ENCODE measurements at regions not wholly inside any gene's neighbourhood (a gene's known extent, or its start where the extent isn't known, plus 50 kb on each side); places are given as distances from the start of the nearest gene placed in this dataset.

DNA sequence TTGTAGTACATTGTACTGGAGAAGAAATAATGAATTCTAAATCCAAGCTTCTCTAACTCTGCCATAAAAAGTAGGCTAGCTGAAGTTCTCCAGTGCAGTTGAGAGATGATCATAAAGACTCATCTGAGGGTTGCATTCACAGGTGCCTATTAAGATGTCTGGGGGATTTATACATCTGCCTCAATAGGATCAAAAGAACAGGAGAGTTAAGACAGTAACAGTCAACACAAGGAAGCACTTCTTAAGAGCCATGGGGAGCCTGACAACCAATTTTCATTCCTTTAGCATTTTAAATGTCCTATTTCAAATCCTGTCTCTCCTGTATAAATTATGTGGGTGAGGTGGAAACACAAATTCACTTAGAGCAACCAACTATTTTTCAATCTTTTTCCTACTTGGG lies 432.4 kb upstream of the NWD2 start:
- TF ChIP-seq, protein P1, sequence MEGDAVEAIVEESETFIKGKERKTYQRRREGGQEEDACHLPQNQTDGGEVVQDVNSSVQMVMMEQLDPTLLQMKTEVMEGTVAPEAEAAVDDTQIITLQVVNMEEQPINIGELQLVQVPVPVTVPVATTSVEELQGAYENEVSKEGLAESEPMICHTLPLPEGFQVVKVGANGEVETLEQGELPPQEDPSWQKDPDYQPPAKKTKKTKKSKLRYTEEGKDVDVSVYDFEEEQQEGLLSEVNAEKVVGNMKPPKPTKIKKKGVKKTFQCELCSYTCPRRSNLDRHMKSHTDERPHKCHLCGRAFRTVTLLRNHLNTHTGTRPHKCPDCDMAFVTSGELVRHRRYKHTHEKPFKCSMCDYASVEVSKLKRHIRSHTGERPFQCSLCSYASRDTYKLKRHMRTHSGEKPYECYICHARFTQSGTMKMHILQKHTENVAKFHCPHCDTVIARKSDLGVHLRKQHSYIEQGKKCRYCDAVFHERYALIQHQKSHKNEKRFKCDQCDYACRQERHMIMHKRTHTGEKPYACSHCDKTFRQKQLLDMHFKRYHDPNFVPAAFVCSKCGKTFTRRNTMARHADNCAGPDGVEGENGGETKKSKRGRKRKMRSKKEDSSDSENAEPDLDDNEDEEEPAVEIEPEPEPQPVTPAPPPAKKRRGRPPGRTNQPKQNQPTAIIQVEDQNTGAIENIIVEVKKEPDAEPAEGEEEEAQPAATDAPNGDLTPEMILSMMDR (IDR thresholded peaks at IDR 0.05 in 4 of 5, conservative IDR thresholded peaks at IDR 0.05 in 1 of 5): no peak
- TF ChIP-seq POLR2A (IDR thresholded peaks at IDR 0.05): no peak

Measured in gastrocnemius medialis (tissue), 4 donors.